Mucosa of descending colon (tissue), 3 donors: ENCODE measurements at regions not wholly inside any gene's neighbourhood (a gene's known extent, or its start where the extent isn't known, plus 50 kb on each side); places are given as distances from the start of the nearest gene placed in this dataset.
A peak's percentile ranks its signal among the peaks of the same experiment; 100 is the strongest.

Experiments
- ATAC-seq: fragments of 200-7000 bp; cut with Tn5 transposase; one replicate; pipeline ENCODE4 v1.9.1; 2020; ENCODE audit warnings: mild to moderate bottlenecking, moderate library complexity
- DNase-seq, 3 donors: peaks; one replicate each; pipeline ENCODE4 v3.0.0-alpha.2; 2020
- H3K36me3 ChIP-seq: fragments of 200-600 bp; one replicate; pipeline ENCODE4 v1.8.0; 2021; ENCODE audit warnings: low read depth, mild to moderate bottlenecking
- H3K4me1 ChIP-seq: fragments of 200-600 bp; one replicate; pipeline ENCODE4 v1.8.0; 2021; ENCODE audit warnings: low read depth, mild to moderate bottlenecking
- H3K4me3 ChIP-seq: fragments of 200-600 bp; one replicate; pipeline ENCODE4 v1.8.0; 2021; ENCODE audit warnings: mild to moderate bottlenecking
- H3K9me3 ChIP-seq: fragments of 200-600 bp; one replicate; pipeline ENCODE4 v1.8.0; 2021; ENCODE audit warnings: mild to moderate bottlenecking
- CTCF ChIP-seq: fragments of 200-600 bp; IDR thresholded peaks from one replicate; pipeline ENCODE4 v1.8.0; 2022; ENCODE audit warnings: antibody characterized with exemption, mild to moderate bottlenecking
- intact Hi-C, 2 donors: fragments of 100-400 bp; cut with DNase I in 1 of 2; cut with micrococcal nuclease in 1 of 2; formaldehyde crosslinking; loops; one replicate each; pipeline versions ENCODE4 v1.11.0 to v1.11.1; 2022; cut with DNase I, micrococcal nuclease
- donor health status: DM: no; HTN: no; CAD: no; lungs with moderate emphysema.
- donor health status: DM: no; HTN: no; CAD: no.
- donor health status: DM: no; HTN: yes; CAD: no.

- no peak for TF ChIP-seq CTCF
- Histone ChIP-seq H3K36me3 (no peaks in the 10 kb centered on the region), H3K4me1 (no peaks in the 10 kb centered on the region), H3K4me3 (no peak overlapping the region), H3K9me3 (no peaks in the 10 kb centered on the region)
- ATAC-seq: no peak
- intact Hi-C loops: no loop called here
- DNase-seq: no peak
Observed at GRCh38 chr7:12124028-12124427, 87.1 kb upstream of the TMEM106B start.

GRCh38 chr7:12127455-12127854 is 83.6 kb upstream of the TMEM106B start:
- Histone ChIP-seq H3K4me1 (no peaks in the 10 kb centered on the region), H3K4me3 (no peak overlapping the region), H3K36me3 (no peaks in the 10 kb centered on the region), H3K9me3 (no peaks in the 10 kb centered on the region)
- no peak for DNase-seq
- ATAC-seq: no peak
- intact Hi-C loops: no loop called here
- TF ChIP-seq CTCF: no peak

GRCh38 chr7:12130609-12131008 is 80.5 kb upstream of the TMEM106B start:
- intact Hi-C loops: no loop called here
- ATAC-seq (peak; percentile 88), DNase-seq (no peak)
- Histone ChIP-seq H3K9me3 (no peaks in the 10 kb centered on the region), H3K4me3 (no peak overlapping the region), H3K36me3 (no peaks in the 10 kb centered on the region), H3K4me1 (peaks cover 4% of the 10 kb centered on the region)
- TF ChIP-seq CTCF: no peak

- Histone ChIP-seq H3K4me3 (no peak overlapping the region), H3K9me3 (no peaks in the 10 kb centered on the region), H3K4me1 (peaks cover 4% of the 10 kb centered on the region), H3K36me3 (no peaks in the 10 kb centered on the region)
- no peak for ATAC-seq
- DNase-seq: no peak
- TF ChIP-seq CTCF: no peak
- intact Hi-C loops: no loop called here
Observed at GRCh38 chr7:12131122-12131521, 80.0 kb upstream of the TMEM106B start.

GRCh38 chr7:12133865-12134264 is 77.2 kb upstream of the TMEM106B start:
- no peak overlapping the region for H3K4me3 ChIP-seq
- no peaks in the 10 kb centered on the region for H3K9me3 ChIP-seq
- DNase-seq: peak in 2 of 3 donors; percentile 31 to 85
- TF ChIP-seq CTCF: no peak
- no peaks in the 10 kb centered on the region for H3K36me3 ChIP-seq
- H3K4me1 ChIP-seq: peaks cover 4% of the 10 kb centered on the region
- intact Hi-C loops: no loop called here
- peak; percentile 94 for ATAC-seq

GRCh38 chr7:12136523-12136922 is 74.6 kb upstream of the TMEM106B start:
- Histone ChIP-seq H3K9me3 (no peaks in the 10 kb centered on the region), H3K36me3 (no peaks in the 10 kb centered on the region), H3K4me1 (peaks cover 4% of the 10 kb centered on the region), H3K4me3 (no peak overlapping the region)
- TF ChIP-seq CTCF: no peak
- ATAC-seq (no peak), DNase-seq (no peak)
- intact Hi-C loops: no loop called here
